Trophoblast cell (in vitro differentiated cells and primary cell): ENCODE measurements at regions not wholly inside any gene's neighbourhood (a gene's known extent, or its start where the extent isn't known, plus 50 kb on each side); places are given as distances from the start of the nearest gene placed in this dataset.

Experiments used
- DNase-seq, 2 donors: peaks; one replicate each; pipeline ENCODE4 v3.0.0-alpha.2; 2016
- H2AFZ ChIP-seq: 2 replicates; pipeline ENCODE4 v1.6.1; 2013; ENCODE audit warnings: low read length, moderate library complexity, mild to moderate bottlenecking; ENCODE audit not compliant: insufficient read depth, poor library complexity
- H2AK5ac ChIP-seq: 2 replicates; pipeline ENCODE4 v1.6.1; 2013; ENCODE audit warnings: mild to moderate bottlenecking, low read length
- H2BK120ac ChIP-seq: 2 replicates; pipeline ENCODE4 v1.6.1; 2013; ENCODE audit warnings: low read length, mild to moderate bottlenecking, moderate library complexity; ENCODE audit not compliant: insufficient read depth, poor library complexity
- H2BK12ac ChIP-seq: 2 replicates; pipeline ENCODE4 v1.6.1; 2013; ENCODE audit warnings: mild to moderate bottlenecking, low read length, moderate library complexity
- H2BK5ac ChIP-seq: 2 replicates; pipeline ENCODE4 v1.6.1; 2013; ENCODE audit warnings: low read length, low read depth, moderate library complexity, mild to moderate bottlenecking; ENCODE audit not compliant: poor library complexity
- H3K14ac ChIP-seq: 2 replicates; pipeline ENCODE4 v1.6.1; 2013; ENCODE audit warnings: mild to moderate bottlenecking, low read length
- H3K18ac ChIP-seq: 2 replicates; pipeline ENCODE4 v1.6.1; 2013; ENCODE audit warnings: mild to moderate bottlenecking, low read length
- H3K23ac ChIP-seq: 2 replicates; pipeline ENCODE4 v1.6.1; 2013; ENCODE audit warnings: low read length
- H3K27ac ChIP-seq: 2 replicates; pipeline ENCODE4 v1.5.1; 2013; ENCODE audit warnings: low read depth, mild to moderate bottlenecking, inconsistent platforms, low read length, moderate library complexity
- H3K27me3 ChIP-seq: 2 replicates; pipeline ENCODE4 v1.6.1; 2013; ENCODE audit warnings: inconsistent platforms, mild to moderate bottlenecking, low read length, moderate library complexity; ENCODE audit not compliant: insufficient read depth
- H3K36me3 ChIP-seq, 2 experiments: 1 replicate in 1 of 2; 2 replicates in 1 of 2; pipeline ENCODE4 v1.6.1; 2013; ENCODE audit warnings: low read length in 2 of 2, mild to moderate bottlenecking in 2 of 2, moderate library complexity in 1 of 2; ENCODE audit not compliant: insufficient read depth in 2 of 2, control insufficient read depth in 1 of 2
- H3K4ac ChIP-seq: 2 replicates; pipeline ENCODE4 v1.6.1; 2013; ENCODE audit warnings: low read depth, mild to moderate bottlenecking, low read length, moderate library complexity
- H3K4me1 ChIP-seq, 2 experiments: 1 replicate in 1 of 2; 2 replicates in 1 of 2; pipeline ENCODE4 v1.6.1; 2013; ENCODE audit warnings: low read length in 2 of 2, mild to moderate bottlenecking in 2 of 2, moderate library complexity in 1 of 2; ENCODE audit not compliant: insufficient read depth in 2 of 2, control insufficient read depth in 1 of 2
- H3K4me2 ChIP-seq: 2 replicates; pipeline ENCODE4 v1.6.1; 2013; ENCODE audit warnings: inconsistent platforms, mild to moderate bottlenecking, low read length, moderate library complexity
- H3K4me3 ChIP-seq: 2 replicates; pipeline ENCODE4 v1.5.1; 2013; ENCODE audit warnings: mild to moderate bottlenecking, low read depth, low read length, inconsistent platforms
- H3K79me1 ChIP-seq: one replicate; pipeline ENCODE4 v1.6.1; 2013; ENCODE audit warnings: low read length
- H3K79me2 ChIP-seq: 2 replicates; pipeline ENCODE4 v1.6.1; 2013; ENCODE audit warnings: low read length, mild to moderate bottlenecking; ENCODE audit not compliant: control insufficient read depth, insufficient read depth, poor library complexity
- H3K9ac ChIP-seq: 2 replicates; pipeline ENCODE4 v1.6.1; 2013; ENCODE audit warnings: mild to moderate bottlenecking, low read length
- H3K9me3 ChIP-seq: 2 replicates; pipeline ENCODE4 v1.6.1; 2013; ENCODE audit warnings: low read depth, mild to moderate bottlenecking, control low read depth, inconsistent platforms, low read length; ENCODE audit not compliant: insufficient read depth
- H4K12ac ChIP-seq: 2 replicates; pipeline ENCODE4 v1.6.1; 2013; ENCODE audit warnings: low read depth, mild to moderate bottlenecking, low read length, moderate library complexity
- H4K8ac ChIP-seq: 2 replicates; pipeline ENCODE4 v1.6.1; 2013; ENCODE audit warnings: low read depth, mild to moderate bottlenecking, low read length, moderate library complexity
- H4K91ac ChIP-seq: one replicate; pipeline ENCODE4 v1.6.1; 2013; ENCODE audit warnings: low read depth, mild to moderate bottlenecking, low read length, moderate library complexity
- WGBS: extraction: QIAGEN DNeasy Blood & Tissue Kit; methylation state at CpG from one replicate; pipeline ENCODE4 v1.1.7; 2013; ENCODE audit warnings: missing lambda C conversion rate; ENCODE audit not compliant: insufficient read length, insufficient coverage; ENCODE audit errors: extremely low coverage; 5-methylcytosine and 5-hydroxymethylcytosine counted together

GRCh38 chr3:162718697-162719096 is 1222.1 kb downstream of the OTOL1 start:
- no peaks in the 10 kb centered on the region for H3K4me1 ChIP-seq
- H3K23ac ChIP-seq, result no peak overlapping the region
- H3K9ac ChIP-seq, result no peak overlapping the region
- H3K4ac ChIP-seq, result no peak overlapping the region
- H3K9me3 ChIP-seq, result no peaks in the 10 kb centered on the region
- no peaks in the 10 kb centered on the region for H3K79me1 ChIP-seq
- DNase-seq, result no peak
- no peak overlapping the region for H2AFZ ChIP-seq
- no peaks in the 10 kb centered on the region for H3K79me2 ChIP-seq
- no peak overlapping the region for H3K14ac ChIP-seq
- H2AK5ac ChIP-seq, result no peak overlapping the region
- no peak overlapping the region for H4K12ac ChIP-seq
- no peak overlapping the region for H3K4me3 ChIP-seq
- H3K27ac ChIP-seq, result no peak overlapping the region
- H2BK5ac ChIP-seq, result no peak overlapping the region
- no peak overlapping the region for H2BK12ac ChIP-seq
- no peaks in the 10 kb centered on the region for H3K36me3 ChIP-seq
- H3K4me2 ChIP-seq, result no peak overlapping the region
- WGBS, result no CpG with 5 or more reads among the region's 2 CpGs
- H4K91ac ChIP-seq, result no peak overlapping the region
- H3K18ac ChIP-seq, result no peak overlapping the region
- H2BK120ac ChIP-seq, result no peak overlapping the region
- no peak overlapping the region for H4K8ac ChIP-seq
- H3K27me3 ChIP-seq, result no peaks in the 10 kb centered on the region

- no peak overlapping the region for H3K4me2 ChIP-seq
- H4K8ac ChIP-seq, result no peak overlapping the region
- no peaks in the 10 kb centered on the region for H3K4me1 ChIP-seq
- H3K79me1 ChIP-seq, result no peaks in the 10 kb centered on the region
- no peaks in the 10 kb centered on the region for H3K27me3 ChIP-seq
- H3K4ac ChIP-seq, result no peak overlapping the region
- H2BK5ac ChIP-seq, result no peak overlapping the region
- H3K14ac ChIP-seq, result no peak overlapping the region
- no peak overlapping the region for H2AK5ac ChIP-seq
- no peaks in the 10 kb centered on the region for H3K36me3 ChIP-seq
- DNase-seq, result peak in 1 of 2 donors; percentile 2
- H3K9ac ChIP-seq, result no peak overlapping the region
- no peak overlapping the region for H2BK120ac ChIP-seq
- H3K4me3 ChIP-seq, result no peak overlapping the region
- no peak overlapping the region for H2BK12ac ChIP-seq
- no peaks in the 10 kb centered on the region for H3K9me3 ChIP-seq
- H3K27ac ChIP-seq, result no peak overlapping the region
- H3K18ac ChIP-seq, result no peak overlapping the region
- H3K79me2 ChIP-seq, result no peaks in the 10 kb centered on the region
- no peak overlapping the region for H4K91ac ChIP-seq
- H4K12ac ChIP-seq, result no peak overlapping the region
- H2AFZ ChIP-seq, result no peak overlapping the region
- no peak overlapping the region for H3K23ac ChIP-seq
Measured at GRCh38 chr3:162719684-162720341, 1223.2 kb downstream of the OTOL1 start.

- H3K4me1 ChIP-seq, result no peaks in the 10 kb centered on the region
- H3K79me1 ChIP-seq, result no peaks in the 10 kb centered on the region
- no peak overlapping the region for H2BK5ac ChIP-seq
- no peak overlapping the region for H2AK5ac ChIP-seq
- WGBS, result no CpG with 5 or more reads among the region's 1 CpG
- no peak overlapping the region for H3K23ac ChIP-seq
- H3K4ac ChIP-seq, result no peak overlapping the region
- no peak overlapping the region for H2BK12ac ChIP-seq
- H2AFZ ChIP-seq, result no peak overlapping the region
- no peak overlapping the region for H3K9ac ChIP-seq
- no peak overlapping the region for H4K8ac ChIP-seq
- H4K12ac ChIP-seq, result no peak overlapping the region
- H3K14ac ChIP-seq, result no peak overlapping the region
- no peaks in the 10 kb centered on the region for H3K36me3 ChIP-seq
- no peaks in the 10 kb centered on the region for H3K79me2 ChIP-seq
- no peak overlapping the region for H2BK120ac ChIP-seq
- H3K4me2 ChIP-seq, result no peak overlapping the region
- no peak overlapping the region for H3K18ac ChIP-seq
- H3K9me3 ChIP-seq, result no peaks in the 10 kb centered on the region
- no peak overlapping the region for H3K4me3 ChIP-seq
- no peak for DNase-seq
- no peak overlapping the region for H4K91ac ChIP-seq
- H3K27ac ChIP-seq, result no peak overlapping the region
- H3K27me3 ChIP-seq, result no peaks in the 10 kb centered on the region
Measured at GRCh38 chr3:162721736-162722135, 1225.1 kb downstream of the OTOL1 start.

- no peak overlapping the region for H3K4me2 ChIP-seq
- H3K18ac ChIP-seq, result no peak overlapping the region
- H3K4me3 ChIP-seq, result no peak overlapping the region
- H4K12ac ChIP-seq, result no peak overlapping the region
- H3K9ac ChIP-seq, result no peak overlapping the region
- no peak overlapping the region for H2BK120ac ChIP-seq
- no peak overlapping the region for H4K91ac ChIP-seq
- no peak overlapping the region for H2AK5ac ChIP-seq
- H3K27me3 ChIP-seq, result no peaks in the 10 kb centered on the region
- no peak overlapping the region for H3K14ac ChIP-seq
- no peaks in the 10 kb centered on the region for H3K79me2 ChIP-seq
- H2BK5ac ChIP-seq, result no peak overlapping the region
- no peaks in the 10 kb centered on the region for H3K79me1 ChIP-seq
- DNase-seq, result no peak
- no peaks in the 10 kb centered on the region for H3K9me3 ChIP-seq
- H2BK12ac ChIP-seq, result no peak overlapping the region
- H3K4ac ChIP-seq, result no peak overlapping the region
- no peaks in the 10 kb centered on the region for H3K4me1 ChIP-seq
- no peak overlapping the region for H3K27ac ChIP-seq
- no peak overlapping the region for H4K8ac ChIP-seq
- H3K36me3 ChIP-seq, result no peaks in the 10 kb centered on the region
- no peak overlapping the region for H3K23ac ChIP-seq
- H2AFZ ChIP-seq, result no peak overlapping the region
Measured at GRCh38 chr3:162722337-162722736, 1225.7 kb downstream of the OTOL1 start.
